DMS 273 (cell line): ENCODE measurements at regions not wholly inside any gene's neighbourhood (a gene's known extent, or its start where the extent isn't known, plus 50 kb on each side); places are given as distances from the start of the nearest gene placed in this dataset.
"Not testable (repeated sequence)": the region's sequence is repeated elsewhere in the genome, so short reads cannot be mapped to it uniquely, and the experiment has no call there.

Source experiments
- DNase-seq: peaks from one replicate; lab custom pipeline; 2025; ENCODE audit not compliant: unreplicated experiment; lab: John Stamatoyannopoulos, UW

DNA sequence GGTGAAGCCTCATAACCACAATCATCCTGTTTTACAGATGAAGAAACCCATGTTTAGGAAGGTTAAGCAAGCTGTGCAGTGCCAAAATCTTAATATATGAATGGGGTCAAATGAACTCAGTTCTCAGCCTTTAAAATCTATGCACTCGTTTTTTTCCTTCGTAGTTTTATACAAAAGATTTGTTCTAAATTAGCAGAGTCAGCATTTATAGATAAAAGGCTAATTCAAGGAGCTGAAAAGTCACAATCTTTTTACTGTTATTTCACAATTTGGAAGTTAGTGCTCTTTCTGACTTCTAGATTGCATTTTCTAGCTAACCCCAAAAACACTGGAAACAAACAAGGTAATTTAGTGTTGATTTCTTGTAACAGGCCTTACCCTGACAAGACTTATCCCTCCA, 766.9 kb upstream of the ADGRL4 start:
- no peak for DNase-seq

DNA sequence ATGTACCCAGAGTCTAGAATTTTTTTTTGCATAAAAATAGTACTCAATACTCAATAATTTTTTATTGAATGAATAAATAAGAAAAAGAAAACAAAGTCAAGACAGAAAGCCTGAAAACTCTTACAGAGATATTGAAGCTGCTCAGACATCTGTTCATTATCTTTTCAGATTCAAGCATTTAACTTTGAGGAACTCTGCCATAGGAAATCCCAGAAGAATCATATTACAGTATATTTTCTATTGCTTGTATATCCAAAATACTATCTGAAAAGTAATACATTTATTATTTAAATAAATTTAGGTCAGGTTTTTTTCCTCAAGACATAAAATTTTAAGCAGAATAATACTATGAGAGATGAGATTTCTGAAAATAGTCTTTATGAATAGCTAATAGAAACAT, 755.9 kb upstream of the ADGRL4 start:
- DNase-seq, result no peak

DNA sequence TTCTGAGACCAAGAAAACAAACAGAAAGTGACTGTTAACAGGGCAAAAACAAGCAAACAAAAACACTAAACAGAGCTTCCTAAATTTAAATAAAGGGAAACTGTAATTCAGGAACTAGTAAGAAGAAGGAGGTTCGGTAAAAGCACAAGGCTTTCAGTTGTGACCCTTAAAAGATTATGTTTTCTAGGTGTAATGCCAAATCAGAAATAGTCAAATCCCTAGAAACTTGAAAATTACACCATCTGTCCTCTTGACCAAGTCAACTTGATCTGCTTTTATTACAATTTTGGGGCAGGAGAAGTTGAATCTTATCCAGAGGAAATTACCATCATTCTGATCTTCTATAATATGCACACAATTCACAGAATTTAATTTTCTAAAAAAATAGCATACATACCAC, 754.0 kb upstream of the ADGRL4 start:
- no peak for DNase-seq

DNA sequence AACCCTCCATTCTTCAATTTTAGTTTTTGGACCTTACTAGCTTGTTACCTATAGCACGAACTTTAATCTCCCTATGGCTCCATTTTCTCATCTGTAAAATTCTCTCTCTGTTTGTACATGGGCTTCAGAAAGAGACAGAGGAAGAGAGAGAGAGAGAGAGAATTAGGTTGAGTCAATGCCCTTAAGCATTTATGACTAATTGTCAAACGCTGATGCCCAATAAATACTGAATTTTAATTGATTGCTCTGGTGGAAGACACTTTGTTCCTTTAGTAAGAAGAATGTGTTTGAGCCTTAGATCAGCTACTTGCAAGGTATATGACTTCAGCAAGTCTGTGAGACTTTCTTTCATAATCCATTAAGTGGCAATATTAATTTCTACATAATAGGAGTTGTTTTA, 743.1 kb upstream of the ADGRL4 start:
- no peak for DNase-seq

DNA sequence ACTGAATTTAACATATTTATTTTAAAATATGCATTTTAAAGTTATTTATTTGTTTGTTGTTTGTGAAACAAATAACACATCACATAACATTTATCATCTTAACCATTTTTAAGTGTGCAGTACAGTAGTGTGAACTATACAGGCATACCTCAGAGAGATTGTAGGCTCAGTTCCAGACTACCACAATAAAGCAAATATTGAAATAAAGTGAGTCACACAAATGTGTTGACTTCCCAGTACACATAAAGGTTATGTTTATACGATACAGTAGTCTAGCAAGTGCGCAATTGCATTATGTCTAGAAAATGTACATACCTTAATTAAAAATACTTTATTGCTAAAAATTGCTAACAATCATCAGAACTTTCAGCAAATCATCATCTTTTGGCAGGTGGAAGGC, 739.4 kb upstream of the ADGRL4 start:
- DNase-seq, result no peak

DNA sequence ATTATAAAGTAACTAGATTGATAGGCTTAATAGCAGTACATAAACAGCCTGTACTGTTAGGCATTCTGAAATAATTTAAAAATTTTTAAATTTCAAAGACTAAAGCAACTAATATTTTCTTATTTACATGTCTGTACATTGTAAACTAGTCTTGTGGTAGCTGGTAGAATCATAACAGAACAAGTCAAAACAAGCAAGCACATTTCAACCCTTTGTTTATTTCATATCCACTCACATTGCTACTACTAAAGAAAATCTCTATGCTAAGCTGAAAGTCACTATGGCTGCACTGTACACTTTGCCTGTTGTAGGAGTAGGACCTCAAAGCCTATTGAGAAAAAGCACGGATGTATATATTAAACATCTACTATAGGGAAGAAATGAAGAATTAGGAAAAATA, 738.2 kb upstream of the ADGRL4 start:
- no peak for DNase-seq

DNA sequence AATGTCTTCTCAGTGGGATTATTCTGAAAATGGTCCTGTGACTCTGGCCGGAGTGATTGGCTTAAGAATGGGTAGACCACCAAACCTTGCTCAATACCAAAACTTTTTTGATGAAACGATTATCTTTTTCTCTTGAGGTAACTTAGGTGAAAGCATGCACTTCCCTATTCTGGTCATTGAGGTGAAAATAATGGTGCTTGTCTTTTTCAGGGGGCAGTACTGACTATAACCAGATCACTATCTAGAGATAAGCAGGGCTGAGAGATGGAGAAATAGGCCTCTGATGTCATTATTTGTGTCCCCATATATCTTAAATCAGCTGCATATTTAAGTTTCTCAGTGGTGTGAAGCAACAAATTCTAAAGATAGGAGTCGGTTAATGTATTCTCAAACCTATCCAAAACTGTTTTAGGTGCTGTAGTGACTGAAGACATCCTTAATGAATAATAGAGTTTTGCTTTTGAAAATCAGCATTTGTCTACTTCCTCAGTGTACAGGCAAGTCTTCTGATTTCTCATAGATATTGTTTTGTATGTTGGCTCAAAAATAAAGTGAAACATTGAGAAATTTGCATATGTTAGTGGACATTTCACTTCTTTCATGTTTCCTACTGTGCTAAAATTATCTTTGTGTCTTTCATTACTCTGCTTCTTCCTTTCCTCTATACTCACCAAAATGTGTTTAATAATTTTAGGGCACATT, 735.3 kb upstream of the ADGRL4 start:
- DNase-seq, result no peak

DNA sequence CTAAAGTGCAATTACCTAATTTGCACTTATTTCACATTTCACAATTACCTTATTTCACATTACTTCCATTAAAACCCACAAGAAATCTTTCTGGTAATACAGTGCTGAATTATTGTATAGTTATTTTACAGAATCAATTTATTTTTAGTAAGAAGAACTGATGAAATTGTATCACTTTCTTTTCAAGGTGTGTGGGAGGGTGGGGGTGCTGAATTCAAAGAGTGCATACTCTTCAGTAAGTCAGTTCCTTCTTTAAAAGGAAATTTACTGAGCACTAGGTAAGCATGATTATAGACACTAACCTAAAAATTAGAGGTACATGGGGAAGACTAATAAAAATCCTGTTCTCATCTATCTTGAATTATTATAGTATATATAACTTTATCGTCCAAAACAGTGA, 731.6 kb upstream of the ADGRL4 start:
- DNase-seq, result no peak

DNA sequence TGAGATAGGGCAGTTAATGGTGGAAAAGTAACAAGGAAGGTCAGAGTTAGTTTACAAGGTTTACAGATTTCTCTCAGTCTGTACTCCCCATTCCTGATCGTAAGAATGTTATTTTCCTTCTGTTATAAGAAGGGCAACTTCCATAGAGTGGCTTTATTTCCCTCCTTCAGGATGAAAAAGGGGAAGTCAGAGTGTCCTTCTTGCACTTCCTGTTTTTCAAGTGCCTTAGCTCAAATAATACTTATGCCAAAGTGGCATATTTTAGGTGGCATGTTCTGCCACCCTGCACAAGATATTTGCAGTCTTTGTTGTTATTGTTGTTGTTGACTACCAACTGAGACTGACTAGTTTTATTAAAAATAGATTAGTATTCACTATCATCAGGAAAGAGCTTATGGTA, 730.7 kb upstream of the ADGRL4 start:
- DNase-seq, result no peak

DNA sequence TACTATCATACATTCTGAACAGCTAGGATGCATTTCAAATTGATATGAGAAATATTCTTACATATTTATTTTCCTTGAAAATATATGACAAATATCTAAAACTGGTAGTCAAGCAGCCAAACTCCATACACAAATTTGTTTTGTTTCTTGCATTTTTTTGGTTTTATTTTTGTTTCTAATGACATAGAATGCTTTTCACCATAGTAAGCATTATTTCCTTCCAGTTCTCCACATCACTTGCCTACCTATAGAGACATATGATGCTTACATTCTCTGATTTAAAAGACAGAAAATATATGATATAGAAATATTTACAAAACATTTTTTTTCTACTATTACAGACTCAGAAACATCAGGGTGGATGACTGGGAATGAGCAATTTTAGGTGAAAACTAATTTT, 726.4 kb upstream of the ADGRL4 start:
- DNase-seq, result no peak

DNA sequence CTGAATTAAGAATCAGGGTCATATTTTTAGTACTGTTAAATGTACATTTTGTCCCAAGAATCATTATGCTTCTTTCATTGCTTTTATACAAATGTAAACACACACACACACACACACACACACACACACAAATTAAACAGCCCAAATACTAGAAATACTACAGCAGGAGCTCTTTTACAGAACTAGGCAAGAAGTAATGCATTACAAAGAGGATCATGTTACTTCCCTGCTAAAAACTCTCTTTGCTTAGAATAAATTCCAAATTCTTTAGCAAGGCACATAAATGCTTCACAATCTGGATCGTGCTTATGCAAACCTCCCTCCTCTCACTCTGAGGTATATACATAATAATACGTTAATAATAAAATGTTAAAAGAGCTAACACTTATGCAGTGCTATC, 720.4 kb upstream of the ADGRL4 start:
- no peak for DNase-seq

DNA sequence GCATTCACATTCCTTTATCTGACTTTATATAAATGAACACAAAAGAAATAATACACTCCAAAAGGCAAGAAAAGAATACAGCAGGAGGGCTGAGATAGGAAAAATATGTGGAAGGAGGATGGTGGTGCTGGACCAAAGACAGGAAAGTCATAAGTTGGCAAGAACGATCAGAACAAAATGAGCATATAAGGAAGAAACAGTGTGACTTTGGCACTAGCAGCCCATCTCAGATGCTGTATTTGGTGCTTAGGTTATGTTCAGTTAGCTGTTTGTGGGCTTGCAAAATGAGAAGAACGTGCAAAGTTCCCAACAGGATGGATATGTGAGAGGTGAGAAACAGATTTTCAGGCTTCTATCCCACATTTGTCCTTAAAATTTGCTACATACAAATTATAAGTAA, 719.8 kb upstream of the ADGRL4 start:
- no peak for DNase-seq

DNA sequence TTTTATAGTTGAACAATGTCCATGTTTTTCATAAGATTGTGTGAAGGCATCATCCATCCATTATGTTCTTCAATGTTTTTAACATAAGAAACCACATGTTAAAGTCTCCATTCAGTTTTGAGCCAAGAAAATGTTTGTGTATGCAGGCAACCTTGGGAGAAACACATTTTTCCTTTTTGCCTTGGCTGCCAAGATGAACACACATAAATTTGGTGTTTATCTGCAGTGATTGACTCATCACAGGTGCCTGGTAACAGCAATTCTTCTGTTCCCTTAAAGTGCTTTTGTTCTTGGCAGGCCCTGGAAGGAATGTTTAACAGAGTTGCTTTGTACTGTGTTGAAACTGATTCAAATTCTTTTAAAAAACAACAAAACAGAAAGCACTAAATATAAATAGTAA, 709.9 kb upstream of the ADGRL4 start:
- no peak for DNase-seq

DNA sequence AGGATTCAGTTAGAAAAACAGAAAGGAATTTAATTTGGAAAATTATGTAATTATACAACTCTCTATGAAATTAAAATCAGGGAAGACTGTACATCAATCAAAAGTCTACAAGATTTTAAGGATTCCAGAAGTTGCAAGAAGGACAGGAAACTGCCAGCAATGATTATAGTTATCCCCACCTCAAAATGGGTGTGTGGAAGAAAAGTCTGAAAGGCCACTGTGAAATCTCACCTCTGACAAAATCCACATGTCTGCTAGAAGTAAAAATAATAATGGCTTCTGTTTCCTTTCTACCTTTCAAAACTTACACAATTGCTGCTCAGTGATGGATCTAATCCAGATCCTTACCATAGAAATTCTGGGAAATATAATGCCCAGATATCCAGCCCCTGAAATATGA, 708.1 kb upstream of the ADGRL4 start:
- DNase-seq, result no peak

DNA sequence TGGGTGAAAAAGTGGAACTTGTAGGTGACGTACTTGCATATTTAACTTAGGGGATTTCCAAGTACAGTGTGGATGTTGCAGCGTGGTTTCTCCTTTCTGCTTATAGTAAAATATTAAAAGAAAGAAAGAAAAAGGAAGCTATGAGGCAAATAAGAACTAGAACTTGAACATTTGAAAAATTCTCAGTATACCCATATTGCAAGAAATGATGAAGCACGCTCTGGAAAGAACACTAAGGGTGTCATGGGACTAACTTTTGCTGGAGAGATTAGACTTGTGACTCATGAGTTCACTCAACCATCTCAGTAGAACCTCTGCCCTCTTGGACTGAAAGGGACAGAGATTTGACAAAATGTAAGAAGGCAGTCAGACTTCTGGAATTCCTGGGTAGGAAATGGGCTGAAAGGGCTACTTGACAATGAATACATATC, 704.5 kb upstream of the ADGRL4 start:
- no peak for DNase-seq

DNA sequence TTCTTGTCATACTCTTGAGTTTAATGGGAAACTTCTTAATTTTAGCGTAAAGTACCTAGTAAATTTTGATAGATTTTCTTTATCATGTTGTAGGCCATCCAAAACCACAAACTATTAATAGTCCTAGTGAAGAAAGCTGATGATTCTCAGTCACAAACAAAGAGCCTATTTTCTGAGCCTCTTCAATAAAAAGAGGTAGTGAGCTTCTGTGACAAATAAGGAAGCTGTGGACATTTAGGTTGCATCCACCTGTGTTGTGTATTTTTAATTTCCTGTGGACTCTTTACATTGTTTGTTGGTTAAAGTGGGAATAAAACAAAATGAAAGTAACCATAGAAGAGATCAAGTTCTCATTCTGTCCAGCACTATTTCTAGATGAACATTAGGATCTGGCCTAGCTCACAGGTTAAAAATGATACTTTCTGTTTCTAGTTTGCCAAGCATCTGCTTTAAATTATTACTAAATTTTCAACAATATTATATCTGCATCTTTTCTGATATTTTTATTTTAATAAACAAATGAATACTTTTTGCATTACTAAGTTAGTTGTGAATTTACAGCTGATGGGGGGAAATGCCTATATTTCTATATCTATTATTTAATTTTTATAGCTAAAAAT, 702.2 kb upstream of the ADGRL4 start:
- DNase-seq, result no peak

DNA sequence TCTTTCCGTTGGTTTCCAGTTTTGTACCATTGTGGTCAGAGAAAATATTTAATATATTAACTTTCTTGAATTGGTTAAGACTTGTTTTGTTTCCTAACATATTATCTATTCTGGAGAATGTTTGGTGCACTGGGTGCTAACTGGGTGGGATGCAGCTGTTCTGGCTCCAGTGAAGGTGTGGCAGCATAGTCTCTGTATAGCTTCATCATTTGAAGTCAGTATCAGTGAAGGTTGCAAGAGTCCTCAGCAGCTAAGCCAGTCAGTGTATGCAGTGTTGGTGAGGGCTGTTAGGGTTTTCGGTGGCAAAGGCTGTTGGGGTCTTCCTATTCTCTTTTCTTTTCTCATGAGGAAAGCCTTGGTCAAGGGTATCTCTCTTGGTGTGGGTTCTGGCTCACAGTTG, 698.7 kb upstream of the ADGRL4 start:
- no peak for DNase-seq

DNA sequence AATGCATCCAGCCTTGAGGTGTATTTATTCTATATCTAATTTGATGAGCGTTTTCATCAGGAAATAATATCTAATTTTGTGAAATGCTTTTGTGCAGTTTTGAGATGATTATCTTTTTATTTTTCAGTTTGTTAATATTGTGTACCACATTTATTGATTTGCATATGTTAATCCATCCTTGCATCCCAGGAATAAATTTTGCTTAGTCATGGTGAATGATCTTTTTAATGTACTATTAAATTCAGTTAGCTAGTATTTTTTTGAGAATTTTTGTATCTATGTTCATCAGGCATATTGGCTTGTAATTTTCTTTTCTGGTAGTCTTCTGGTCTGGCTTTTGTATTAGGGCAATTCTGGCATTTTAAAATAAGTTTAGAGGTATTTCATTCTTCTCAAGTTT, 697.5 kb upstream of the ADGRL4 start:
- no peak for DNase-seq

DNA sequence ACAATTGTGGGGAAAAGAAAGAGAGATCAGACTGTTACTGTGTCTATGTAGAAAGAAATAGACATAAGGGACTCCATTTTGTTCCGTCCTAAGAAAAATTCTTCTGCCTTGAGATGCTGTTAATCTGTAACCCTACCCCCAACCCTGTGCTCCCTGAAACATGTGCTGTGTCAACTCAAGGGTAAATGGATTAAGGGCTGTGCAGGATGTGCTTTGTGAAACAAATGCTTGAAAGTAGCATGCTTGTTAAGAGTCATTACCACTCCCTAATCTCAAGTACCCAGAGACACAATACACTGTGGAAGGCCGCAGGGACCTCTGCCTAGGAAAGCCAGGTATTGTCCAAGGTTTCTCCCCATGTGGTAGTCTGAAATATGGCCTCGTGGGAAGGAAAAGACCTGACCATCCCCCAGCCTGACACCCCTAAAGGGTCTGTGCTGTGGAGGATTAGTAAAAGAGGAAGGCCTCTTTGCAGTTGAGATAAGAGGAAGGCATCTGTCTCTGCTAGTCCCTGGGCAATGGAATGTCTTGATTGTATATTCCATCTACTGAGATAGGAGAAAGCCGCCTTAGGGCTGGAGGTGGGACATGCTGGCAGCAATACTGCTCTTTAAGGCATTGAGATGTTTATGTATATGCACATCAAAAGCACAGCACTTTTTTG, 695.9 kb upstream of the ADGRL4 start:
- DNase-seq, result not testable (repeated sequence)

DNA sequence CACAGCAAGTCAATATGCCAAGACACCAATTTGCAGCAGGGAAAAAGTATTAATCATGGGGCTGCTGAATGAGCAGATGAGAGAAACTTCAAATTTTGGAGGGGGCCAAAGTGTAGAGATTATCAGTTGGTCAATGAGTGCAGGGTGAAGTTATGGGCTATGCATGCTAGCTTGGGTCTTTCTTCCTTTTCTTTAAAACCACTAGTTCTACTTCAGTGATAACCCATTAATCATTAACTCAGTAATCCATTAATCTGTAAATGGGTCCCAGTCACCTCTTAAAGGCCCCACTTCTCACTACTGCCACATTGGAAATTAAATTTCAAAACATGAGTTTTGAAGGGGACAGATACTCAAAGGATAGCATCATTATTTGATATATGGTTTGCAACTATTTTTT, 688.6 kb upstream of the ADGRL4 start:
- no peak for DNase-seq

DNA sequence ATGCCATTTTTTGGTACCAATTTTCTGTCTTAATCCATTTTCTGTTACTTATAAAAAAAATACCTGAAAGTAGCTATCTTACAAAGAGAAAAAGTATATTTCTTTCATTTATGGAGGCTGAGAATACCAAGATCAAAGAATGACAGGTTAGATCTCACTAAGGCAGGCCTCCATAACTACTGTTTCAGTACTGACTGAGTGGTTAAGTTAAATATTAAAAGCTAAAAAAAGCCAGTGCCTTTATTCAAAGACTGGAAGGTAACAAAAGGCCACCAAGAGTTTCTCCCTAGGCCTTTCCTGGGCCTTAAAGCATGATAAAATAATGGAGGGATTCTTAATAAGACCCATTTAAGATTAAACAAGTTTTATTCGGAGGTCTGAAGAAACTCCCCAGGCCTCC, 687.7 kb upstream of the ADGRL4 start:
- no peak for DNase-seq

DNA sequence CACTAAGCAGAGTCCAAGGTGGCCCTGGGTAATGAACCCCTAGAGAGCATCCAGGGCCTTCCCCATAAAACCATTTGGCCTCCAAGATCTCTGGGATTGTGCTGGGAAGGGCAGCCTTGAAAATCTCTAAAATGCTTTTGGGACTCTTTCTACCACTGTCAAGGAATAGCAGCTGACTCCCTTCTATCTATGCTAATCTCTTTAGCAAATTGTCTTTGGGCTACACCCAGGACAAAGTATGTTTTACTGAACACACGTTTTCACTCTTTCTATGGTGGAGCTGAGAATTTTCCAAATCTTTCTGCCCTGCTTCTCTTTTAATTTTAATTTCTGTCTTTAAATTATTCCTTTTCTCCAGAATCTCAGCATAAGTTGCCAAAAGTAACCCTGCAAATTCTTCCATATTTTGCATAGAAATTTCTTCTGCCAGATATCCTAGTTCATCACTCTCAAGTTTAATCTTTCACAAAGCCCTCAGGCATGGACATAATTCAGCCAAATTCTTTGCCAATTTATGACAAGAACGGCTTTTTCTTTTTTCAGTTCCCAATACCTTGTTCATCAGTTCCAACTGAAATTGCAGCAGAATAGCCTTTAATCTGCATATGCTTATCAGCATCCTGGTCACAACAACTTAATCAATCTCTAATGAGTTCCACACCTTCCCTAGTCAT, 687.0 kb upstream of the ADGRL4 start:
- DNase-seq, result no peak
